Chondrocyte (in vitro differentiated cells): ENCODE measurements at regions not wholly inside any gene's neighbourhood (a gene's known extent, or its start where the extent isn't known, plus 50 kb on each side); places are given as distances from the start of the nearest gene placed in this dataset.
A peak's percentile ranks its signal among the peaks of the same experiment; 100 is the strongest.

Experiments used
- DNase-seq: peaks from one replicate; pipeline ENCODE4 v3.0.0; 2021; ENCODE audit warnings: mixed read lengths, low spot score
- H3K27ac Mint-ChIP-seq: one replicate; pipeline ENCODE4 v1.8.0; 2021; ENCODE audit warnings: mild to moderate bottlenecking, moderate library complexity, mixed read lengths; ENCODE audit not compliant: unreplicated experiment
- H3K27me3 Mint-ChIP-seq: 2 replicates; pipeline ENCODE4 v1.8.0; 2021; ENCODE audit warnings: low read depth, mixed read lengths
- H3K36me3 Mint-ChIP-seq: 2 replicates; pipeline ENCODE4 v1.8.0; 2021; ENCODE audit warnings: low read depth, mixed read lengths
- H3K4me1 Mint-ChIP-seq: 2 replicates; pipeline ENCODE4 v1.8.0; 2021; ENCODE audit warnings: low read depth, mild to moderate bottlenecking, mixed read lengths
- H3K4me3 Mint-ChIP-seq: one replicate; pipeline ENCODE4 v1.8.0; 2021; ENCODE audit warnings: mild to moderate bottlenecking, moderate library complexity, mixed read lengths; ENCODE audit not compliant: unreplicated experiment
- H3K9me3 Mint-ChIP-seq: 2 replicates; pipeline ENCODE4 v1.8.0; 2021; ENCODE audit warnings: low read depth, mixed read lengths
- CTCF ChIP-seq: fragments of 200-600 bp; sonication (generic); IDR thresholded peaks from 2 replicates; pipeline ENCODE4 v1.5.0; 2021; ENCODE audit warnings: antibody characterized with exemption, mild to moderate bottlenecking, moderate library complexity

GRCh38 chr6:137661601-137662000 lies 167.4 kb upstream of the OLIG3 start:
- DNase-seq: no peak
- H3K9me3 Mint-ChIP-seq: no peaks in the 10 kb centered on the region
- H3K4me1 Mint-ChIP-seq: peaks cover 19% of the 10 kb centered on the region
- H3K4me3 Mint-ChIP-seq: no peak overlapping the region
- no peak overlapping the region for H3K27ac Mint-ChIP-seq
- TF ChIP-seq CTCF: peak; percentile 58
- H3K27me3 Mint-ChIP-seq: no peaks in the 10 kb centered on the region
- H3K36me3 Mint-ChIP-seq: no peaks in the 10 kb centered on the region

GRCh38 chr6:137664183-137664582 lies 170.0 kb upstream of the OLIG3 start:
- H3K4me3 Mint-ChIP-seq: no peak overlapping the region
- no peaks in the 10 kb centered on the region for H3K27me3 Mint-ChIP-seq
- no peak overlapping the region for H3K27ac Mint-ChIP-seq
- H3K9me3 Mint-ChIP-seq: no peaks in the 10 kb centered on the region
- DNase-seq: no peak
- peaks cover 16% of the 10 kb centered on the region for H3K4me1 Mint-ChIP-seq
- no peaks in the 10 kb centered on the region for H3K36me3 Mint-ChIP-seq
- TF ChIP-seq CTCF: no peak

- no peak for TF ChIP-seq CTCF
- Mint-ChIP-seq H3K4me1 (peaks cover 16% of the 10 kb centered on the region), H3K4me3 (no peak overlapping the region), H3K27me3 (no peaks in the 10 kb centered on the region), H3K9me3 (no peaks in the 10 kb centered on the region), H3K36me3 (no peaks in the 10 kb centered on the region), H3K27ac (peak overlapping the region; percentile 42)
- no peak for DNase-seq
These were observed 171.2 kb upstream of the OLIG3 start for GRCh38 chr6:137665342-137665934.

- Mint-ChIP-seq H3K4me1 (peaks cover 16% of the 10 kb centered on the region), H3K27ac (no peak overlapping the region), H3K27me3 (no peaks in the 10 kb centered on the region), H3K36me3 (no peaks in the 10 kb centered on the region), H3K9me3 (peaks cover 6% of the 10 kb centered on the region), H3K4me3 (no peak overlapping the region)
- TF ChIP-seq CTCF: no peak
- DNase-seq: no peak
These were observed 172.1 kb upstream of the OLIG3 start for GRCh38 chr6:137666202-137666774.

GRCh38 chr6:137673603-137674002 lies 179.4 kb upstream of the OLIG3 start:
- no peak for DNase-seq
- H3K27ac Mint-ChIP-seq: no peak overlapping the region
- TF ChIP-seq CTCF: no peak
- no peaks in the 10 kb centered on the region for H3K4me1 Mint-ChIP-seq
- H3K27me3 Mint-ChIP-seq: peaks cover 1% of the 10 kb centered on the region
- no peak overlapping the region for H3K4me3 Mint-ChIP-seq
- peaks cover 6% of the 10 kb centered on the region for H3K9me3 Mint-ChIP-seq
- H3K36me3 Mint-ChIP-seq: no peaks in the 10 kb centered on the region
